NCI-H1092 (cell line): ENCODE measurements at regions not wholly inside any gene's neighbourhood (a gene's known extent, or its start where the extent isn't known, plus 50 kb on each side); places are given as distances from the start of the nearest gene placed in this dataset.

Source experiments
- DNase-seq: peaks from one replicate; lab custom pipeline; 2025; lab: John Stamatoyannopoulos, UW

- no peak for DNase-seq
Observed at GRCh38 chr13:50071379-50071778, 56.1 kb downstream of the KCNRG start.

DNA sequence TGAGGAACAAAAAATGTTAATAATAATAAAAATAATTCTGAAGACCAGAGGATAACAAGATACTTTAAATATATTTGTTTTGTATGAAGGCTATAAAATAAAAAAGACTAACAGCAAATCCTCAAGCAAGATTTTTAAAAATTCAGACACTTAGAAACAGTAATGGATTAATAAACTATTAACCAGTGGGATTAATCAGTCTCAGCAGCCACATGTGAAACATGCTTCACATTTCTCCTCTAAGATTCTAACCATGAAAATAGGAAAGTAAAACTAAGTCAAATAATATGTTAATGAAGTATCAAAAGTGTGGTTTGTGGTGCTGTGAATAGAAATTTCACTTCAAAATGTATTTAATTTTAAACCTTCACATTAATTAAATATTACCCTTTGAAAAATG, 57.4 kb downstream of the KCNRG start:
- DNase-seq, result no peak

- DNase-seq, result no peak
Observed at GRCh38 chr13:50073340-50073739, 58.1 kb downstream of the KCNRG start.

DNA sequence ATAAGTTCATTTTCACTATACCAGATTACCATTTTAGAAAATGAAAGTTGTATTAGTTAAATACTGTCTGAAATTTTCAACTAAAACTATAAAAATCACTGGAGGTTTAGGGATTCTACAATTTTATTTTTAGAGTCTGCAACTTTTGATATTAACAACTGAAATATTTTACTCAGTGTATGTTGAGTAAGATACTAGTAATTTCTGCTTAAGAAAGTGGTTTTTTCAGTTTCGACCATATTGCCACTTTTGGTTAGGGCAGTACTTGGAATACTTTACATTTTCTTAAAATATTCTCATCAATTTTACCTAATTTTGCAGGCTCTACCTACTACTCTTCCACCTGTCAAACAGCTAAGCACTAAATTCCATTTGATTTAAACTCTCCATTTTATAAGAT, 59.6 kb downstream of the KCNRG start:
- no peak for DNase-seq

DNA sequence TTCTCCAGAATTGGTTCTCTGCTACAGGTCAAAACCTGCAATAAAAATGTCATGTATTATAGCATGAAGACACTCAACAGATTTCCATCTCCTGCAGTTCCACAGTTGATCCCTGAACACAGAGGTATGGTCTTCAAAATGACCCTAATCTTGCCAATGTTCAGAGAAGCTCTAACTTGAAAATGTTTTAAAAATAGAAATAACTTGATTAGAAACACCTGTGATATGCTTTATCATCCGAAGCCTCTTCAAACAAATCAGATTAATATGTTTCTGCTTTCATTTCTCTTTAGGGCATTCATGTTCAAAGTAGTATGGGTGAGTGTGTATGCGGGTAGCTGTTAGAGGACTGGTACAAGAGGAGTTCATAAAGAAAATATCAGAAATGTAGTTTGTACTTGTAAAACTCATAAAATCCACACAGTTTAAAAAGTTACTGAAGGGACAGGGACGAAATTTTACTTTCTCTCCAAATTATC, 60.4 kb downstream of the KCNRG start:
- DNase-seq, result no peak

DNA sequence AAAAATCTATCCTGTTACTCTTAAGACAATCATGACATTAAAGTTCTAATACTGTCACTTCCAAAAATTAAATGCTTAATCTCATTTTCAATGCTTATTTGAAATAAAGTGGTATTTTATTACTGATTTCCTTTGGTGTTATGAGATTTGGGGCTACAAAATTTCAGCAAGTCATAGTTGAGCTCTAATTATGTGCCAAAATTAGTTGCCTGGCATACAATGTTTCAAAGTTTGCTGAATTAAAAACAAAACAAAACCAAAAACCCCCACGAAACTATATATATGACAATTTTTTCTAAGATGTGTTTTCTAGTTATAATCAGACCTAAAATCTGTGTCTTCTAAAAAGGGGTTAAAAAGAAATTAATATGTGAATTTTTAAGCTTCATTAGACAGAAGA, 62.2 kb downstream of the KCNRG start:
- no peak for DNase-seq

- DNase-seq, result no peak
Observed at GRCh38 chr13:50078231-50078894, 63.1 kb downstream of the KCNRG start.

- no peak for DNase-seq
Observed at GRCh38 chr13:50078895-50079654, 63.8 kb downstream of the KCNRG start.

- no peak for DNase-seq
Observed at GRCh38 chr13:50079655-50080202, 64.5 kb downstream of the KCNRG start.

DNA sequence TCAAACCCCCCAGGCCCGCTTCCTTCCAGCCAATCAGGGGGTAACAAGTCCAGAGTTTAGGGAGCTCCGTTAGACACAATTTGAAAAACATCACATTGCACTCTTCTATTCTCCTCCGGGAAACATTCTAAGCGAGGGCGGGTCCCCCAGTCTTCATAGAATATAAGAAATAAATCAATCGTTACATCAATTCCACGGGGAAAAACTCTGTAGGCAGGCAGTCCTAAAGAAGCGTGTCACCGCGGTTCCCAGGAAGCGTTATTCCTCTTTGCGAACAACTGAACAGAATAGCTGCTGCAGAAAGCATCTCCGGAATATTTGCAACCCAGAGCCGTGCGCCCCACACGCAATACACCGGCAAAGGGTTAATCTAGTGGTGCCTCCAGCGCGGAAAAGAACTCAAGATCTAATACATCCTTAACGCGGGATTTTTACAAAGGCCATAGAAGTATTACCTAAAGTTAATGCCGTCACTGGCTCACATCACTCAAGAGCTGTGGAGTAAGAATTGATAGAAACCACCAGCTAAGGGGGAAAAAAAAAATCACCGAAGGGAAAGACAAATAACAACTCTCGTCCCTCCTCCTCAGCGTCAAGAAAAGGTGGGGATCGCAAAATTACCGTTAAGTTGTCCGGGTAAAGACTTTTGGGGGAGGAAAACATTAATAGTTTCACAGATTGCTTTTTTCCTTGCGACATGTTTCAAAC, 65.1 kb downstream of the KCNRG start:
- peak; percentile 7 for DNase-seq

DNA sequence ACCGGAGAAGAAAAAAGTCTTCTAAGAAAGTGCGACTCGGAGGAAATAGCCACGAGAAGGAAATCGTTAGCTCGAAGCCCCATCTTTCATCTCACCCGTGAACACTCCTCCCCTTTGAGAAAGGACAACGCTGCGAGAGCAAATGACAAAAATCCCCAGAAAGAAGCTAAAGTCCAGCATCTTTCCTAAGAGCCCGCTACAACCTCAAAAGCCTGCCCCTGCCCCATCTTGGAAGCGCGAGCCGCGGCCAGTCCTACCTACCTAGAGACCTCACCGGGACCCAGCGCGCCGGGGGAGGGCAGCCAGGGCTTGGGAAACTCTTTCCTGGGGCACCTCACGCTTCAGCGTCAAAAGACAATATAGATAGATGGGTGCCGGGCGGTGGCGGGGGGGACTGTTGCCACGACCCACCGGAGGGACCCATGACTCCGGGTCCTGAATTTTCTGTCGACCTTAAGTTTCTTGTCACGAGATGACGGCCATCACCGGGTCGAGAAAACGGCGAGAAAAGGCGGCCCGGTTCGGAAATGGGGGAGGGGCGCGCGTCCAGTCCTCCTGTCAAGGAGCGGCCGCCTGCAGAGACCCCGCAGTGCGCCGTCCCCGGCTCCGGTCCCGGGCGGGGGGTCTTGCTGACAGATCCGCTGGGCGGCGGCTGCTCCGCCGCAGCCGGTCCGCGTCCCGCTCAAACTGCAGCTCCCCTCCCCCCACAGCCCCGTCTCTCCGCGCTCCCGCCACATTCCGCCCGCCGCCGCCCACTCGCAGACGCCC, 65.9 kb downstream of the KCNRG start:
- peak; percentile 15 for DNase-seq

GRCh38 chr13:50081679-50082425, 66.6 kb downstream of the KCNRG start:
- DNase-seq, result peak; percentile 97

GRCh38 chr13:50082426-50083281, 67.4 kb downstream of the KCNRG start:
- peak; percentile 49 for DNase-seq

- no peak for DNase-seq
Observed at GRCh38 chr13:50085063-50085462, 69.8 kb downstream of the KCNRG start.

GRCh38 chr13:50089633-50090032, 74.4 kb downstream of the KCNRG start:
- DNase-seq, result no peak

DNA sequence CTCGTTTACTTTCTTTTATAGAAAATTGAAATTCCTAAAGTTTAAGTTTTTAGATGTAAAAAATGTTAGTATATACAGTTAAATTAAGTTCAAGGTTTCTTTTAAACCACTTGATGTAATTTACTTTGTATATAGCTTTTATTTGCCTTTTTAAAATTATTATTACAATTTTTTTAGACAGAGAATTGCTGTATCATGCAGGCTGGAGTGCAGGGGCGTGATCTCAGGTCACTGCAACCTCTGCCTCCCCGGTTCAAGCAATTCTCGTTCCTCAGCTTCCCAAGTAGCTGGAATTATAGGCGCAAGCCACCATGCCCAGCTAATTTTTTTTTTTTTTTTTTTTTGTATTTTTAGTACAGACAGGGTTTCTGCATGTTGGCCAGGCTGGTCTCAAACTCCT, 75.0 kb downstream of the KCNRG start:
- DNase-seq, result no peak

DNA sequence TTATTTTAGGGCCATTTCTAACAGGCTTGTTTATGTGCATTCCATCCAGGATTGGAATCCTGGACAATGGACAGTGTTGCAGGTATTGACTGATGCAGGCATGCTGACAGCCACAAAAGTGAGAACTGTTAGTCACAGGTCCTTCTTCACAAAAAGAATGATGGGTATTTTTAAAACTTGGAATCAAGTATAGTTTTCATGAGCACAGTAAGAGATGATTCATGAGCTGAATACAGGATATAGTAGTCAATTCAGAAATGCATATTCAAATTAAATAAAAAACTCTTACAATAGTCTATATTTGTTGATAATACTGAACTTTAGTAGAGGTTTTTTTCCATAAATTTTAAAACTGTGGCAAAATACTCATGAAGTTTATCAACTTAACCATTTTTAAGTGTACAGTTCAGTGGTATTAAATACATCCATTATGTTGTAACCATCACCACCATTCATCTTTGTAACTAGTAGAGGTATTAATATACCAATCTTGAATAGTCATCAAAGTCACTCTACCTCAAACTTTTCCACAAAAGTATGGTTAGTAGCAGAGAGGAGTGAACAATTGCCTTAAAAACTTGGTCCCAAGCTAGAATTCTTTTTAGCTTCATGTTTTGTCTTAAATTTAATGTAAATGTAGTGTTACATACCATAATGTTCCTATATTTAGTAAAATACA, 79.5 kb downstream of the KCNRG start:
- DNase-seq, result no peak

DNA sequence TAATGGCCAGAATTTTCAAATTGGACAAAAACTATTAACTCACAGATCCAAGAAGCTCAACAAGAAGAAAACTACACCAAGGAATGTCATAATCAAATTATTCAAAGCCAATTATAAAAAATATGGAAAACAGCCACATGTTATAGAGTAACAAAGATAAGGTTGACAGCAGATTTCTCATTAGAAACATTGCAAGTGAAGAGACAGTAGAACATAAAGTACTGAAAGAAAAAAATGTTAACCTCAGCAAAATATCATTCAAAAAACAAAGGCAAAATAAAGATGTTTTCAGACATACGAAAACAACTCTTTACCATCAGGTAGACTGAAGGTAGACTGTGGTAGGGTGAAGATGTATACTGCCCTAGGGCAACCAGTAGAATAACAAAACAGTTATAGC, 83.4 kb downstream of the KCNRG start:
- no peak for DNase-seq

GRCh38 chr13:50099473-50099872, 84.2 kb downstream of the KCNRG start:
- DNase-seq, result no peak

- no peak for DNase-seq
Observed at GRCh38 chr13:50101590-50101989, 86.3 kb downstream of the KCNRG start.
